IMR-90 (cell line): ENCODE measurements at regions not wholly inside any gene's neighbourhood (a gene's known extent, or its start where the extent isn't known, plus 50 kb on each side); places are given as distances from the start of the nearest gene placed in this dataset.

Experiments used
- ATAC-seq: fragments of 200-7000 bp; cut with Tn5 transposase; 2 replicates; pipeline ENCODE4 v1.9.1; 2020; ENCODE audit warnings: low read depth, mild to moderate bottlenecking, moderate library complexity
- BruUV-seq: library from RNA; stranded (reverse); fragments of 400-500 nt; replicated peaks from 2 replicates; lab custom pipeline; 2021; lab: Mats Ljungman, UMichigan
- CTCF ChIA-PET: fragments of 300-600 bp; formaldehyde crosslinking; extraction: SDS; loops from one replicate; lab custom pipeline; 2021; ENCODE audit warnings: antibody characterized with exemption; lab: Yijun Ruan, JAX
- POLR2A ChIA-PET: fragments of 300-600 bp; sonication (Branson Sonifier 250); formaldehyde crosslinking; loops from one replicate; lab custom pipeline; 2022; ENCODE audit warnings: antibody characterized with exemption; ENCODE audit not compliant: unreplicated experiment; lab: Charles Lee
- DNase-seq: peaks from one replicate; pipeline ENCODE4 v3.0.0; 2013
- H2AFZ ChIP-seq: replicated peaks from 2 replicates; pipeline ENCODE3; 2013; ENCODE audit warnings: low read length, mild to moderate bottlenecking; ENCODE audit not compliant: poor library complexity
- H2AK5ac ChIP-seq: 2 replicates; pipeline ENCODE4 v1.6.1; 2013; ENCODE audit warnings: low read depth, low read length, inconsistent platforms
- H2AK9ac ChIP-seq: replicated peaks from 2 replicates; pipeline ENCODE3; 2013; ENCODE audit warnings: mild to moderate bottlenecking, low read depth, low read length, moderate library complexity; ENCODE audit not compliant: poor library complexity
- H2BK120ac ChIP-seq: 2 replicates; pipeline ENCODE4 v1.6.1; 2013; ENCODE audit warnings: low read depth, low read length, inconsistent platforms
- H2BK15ac ChIP-seq: 3 replicates; pipeline ENCODE4 v1.6.1; 2013; ENCODE audit warnings: low read depth, low read length, inconsistent platforms
- H2BK20ac ChIP-seq: 2 replicates; pipeline ENCODE4 v1.6.1; 2013; ENCODE audit warnings: low read depth, mild to moderate bottlenecking, inconsistent platforms, low read length, moderate library complexity
- H2BK5ac ChIP-seq: 2 replicates; pipeline ENCODE4 v1.6.1; 2013; ENCODE audit warnings: mild to moderate bottlenecking, low read depth, low read length, inconsistent platforms; ENCODE audit not compliant: poor library complexity, severe bottlenecking
- H3K14ac ChIP-seq: replicated peaks from 2 replicates; pipeline ENCODE4 v1.6.1; 2013; ENCODE audit warnings: low read depth, low read length, inconsistent platforms
- H3K18ac ChIP-seq: 2 replicates; pipeline ENCODE4 v1.6.1; 2013; ENCODE audit warnings: low read depth, low read length, control low read depth
- H3K23ac ChIP-seq: 2 replicates; pipeline ENCODE4 v1.6.1; 2013; ENCODE audit warnings: low read depth, low read length, inconsistent platforms
- H3K27ac ChIP-seq: 2 replicates; pipeline ENCODE4 v1.5.1; 2013; ENCODE audit warnings: mild to moderate bottlenecking, control low read depth, low read length; ENCODE audit not compliant: insufficient read depth
- H3K27me3 ChIP-seq: 2 replicates; pipeline ENCODE4 v1.6.1; 2013; ENCODE audit warnings: low read length; ENCODE audit not compliant: control insufficient read depth, insufficient read depth
- H3K36me3 ChIP-seq: 2 replicates; pipeline ENCODE4 v1.6.1; 2013; ENCODE audit warnings: low read length, mixed read lengths; ENCODE audit not compliant: control insufficient read depth, insufficient read depth
- H3K4ac ChIP-seq: 2 replicates; pipeline ENCODE4 v1.6.1; 2013; ENCODE audit warnings: low read depth, low read length, inconsistent platforms
- H3K4me1 ChIP-seq: 2 replicates; pipeline ENCODE4 v1.6.1; 2013; ENCODE audit warnings: low read length, mixed read lengths; ENCODE audit not compliant: control insufficient read depth, insufficient read depth
- H3K4me2 ChIP-seq: 2 replicates; pipeline ENCODE4 v1.6.1; 2013; ENCODE audit warnings: low read depth, mild to moderate bottlenecking, control low read depth, low read length, moderate library complexity
- H3K4me3 ChIP-seq: 2 replicates; pipeline ENCODE4 v1.5.1; 2013; ENCODE audit warnings: low read depth, mild to moderate bottlenecking, control low read depth, low read length, moderate library complexity; ENCODE audit not compliant: insufficient read depth
- H3K56ac ChIP-seq: 2 replicates; pipeline ENCODE4 v1.6.1; 2013; ENCODE audit warnings: low read length, inconsistent platforms; ENCODE audit not compliant: insufficient read depth; ENCODE audit errors: extremely low read depth
- H3K79me1 ChIP-seq, 2 experiments: 2 replicates each; pipeline ENCODE4 v1.6.1; 2013; ENCODE audit warnings: low read length in 2 of 2, inconsistent platforms in 1 of 2, low read depth in 1 of 2
- H3K9ac ChIP-seq: 2 replicates; pipeline ENCODE4 v1.6.1; 2013; ENCODE audit warnings: low read depth, low read length, control low read depth
- H3K9me1 ChIP-seq: 2 replicates; pipeline ENCODE4 v1.6.1; 2013; ENCODE audit warnings: low read length, inconsistent platforms; ENCODE audit not compliant: insufficient read depth
- H3K9me3 ChIP-seq: 2 replicates; pipeline ENCODE4 v1.6.1; 2013; ENCODE audit warnings: low read length; ENCODE audit not compliant: control insufficient read depth, insufficient read depth
- H4K20me1 ChIP-seq: 2 replicates; pipeline ENCODE4 v1.6.1; 2013; ENCODE audit warnings: low read length, inconsistent platforms; ENCODE audit not compliant: insufficient read depth
- H4K5ac ChIP-seq: 2 replicates; pipeline ENCODE4 v1.6.1; 2013; ENCODE audit warnings: mild to moderate bottlenecking, low read depth, low read length, control low read depth
- H4K8ac ChIP-seq, 2 experiments: 2 replicates each; pipeline ENCODE4 v1.6.1; 2013; ENCODE audit warnings: low read depth in 2 of 2, low read length in 2 of 2, control low read depth in 1 of 2, inconsistent platforms in 1 of 2
- H4K91ac ChIP-seq: 2 replicates; pipeline ENCODE4 v1.6.1; 2013; ENCODE audit warnings: low read depth, low read length, inconsistent platforms; ENCODE audit not compliant: insufficient read depth
- BHLHE40 ChIP-seq: fragments of 150-350 bp; IDR thresholded peaks from 2 replicates; pipeline ENCODE4 v1.6.1; 2016; ENCODE audit warnings: mild to moderate bottlenecking, low read depth, low read length
- CEBPB ChIP-seq: IDR thresholded peaks from 2 replicates; pipeline ENCODE4 v1.6.1; 2012; ENCODE audit warnings: low read depth, low read length, improper control_type of control experiment
- CHD1 ChIP-seq: IDR thresholded peaks from 2 replicates; pipeline ENCODE4 v1.6.1; 2012; ENCODE audit warnings: low read depth, low read length, improper control_type of control experiment
- FOS ChIP-seq: fragments of 150-350 bp; IDR thresholded peaks from 2 replicates; pipeline ENCODE4 v1.6.1; 2016; ENCODE audit warnings: low read depth, low read length
- MAFK ChIP-seq: IDR thresholded peaks from 2 replicates; pipeline ENCODE4 v1.6.1; 2012; ENCODE audit warnings: low read depth, low read length, improper control_type of control experiment
- MAZ ChIP-seq: IDR thresholded peaks from 2 replicates; pipeline ENCODE4 v1.6.1; 2012; ENCODE audit warnings: low read depth, mild to moderate bottlenecking, low read length, improper control_type of control experiment, moderate library complexity, borderline replicate concordance
- MXI1 ChIP-seq: IDR thresholded peaks from 2 replicates; pipeline ENCODE4 v1.6.1; 2012; ENCODE audit warnings: low read depth, mild to moderate bottlenecking, low read length, moderate library complexity, borderline replicate concordance
- NFE2L2 ChIP-seq: fragments of 150-350 bp; IDR thresholded peaks from 2 replicates; pipeline ENCODE4 v1.6.1; 2016; ENCODE audit warnings: low read depth, mild to moderate bottlenecking, low read length
- POLR2A ChIP-seq: IDR thresholded peaks from 2 replicates; pipeline ENCODE4 v1.6.1; 2012; ENCODE audit warnings: mild to moderate bottlenecking, low read depth, low read length
- RAD21 ChIP-seq: IDR thresholded peaks from 2 replicates; pipeline ENCODE4 v1.6.1; 2012; ENCODE audit warnings: low read length, improper control_type of control experiment
- RCOR1 ChIP-seq: IDR thresholded peaks from 2 replicates; pipeline ENCODE4 v1.6.1; 2012; ENCODE audit warnings: mild to moderate bottlenecking, low read length, improper control_type of control experiment; ENCODE audit not compliant: insufficient replicate concordance
- RFX5 ChIP-seq: IDR thresholded peaks from 2 replicates; pipeline ENCODE4 v1.8.0; 2012; ENCODE audit warnings: low read depth, mild to moderate bottlenecking, low read length, moderate library complexity
- SMC3 ChIP-seq: fragments of 150-350 bp; IDR thresholded peaks from 2 replicates; pipeline ENCODE4 v1.6.1; 2016; ENCODE audit warnings: low read depth, mild to moderate bottlenecking, antibody characterized with exemption, low read length, moderate library complexity
- WGBS, 2 experiments: methylation state at CpG; one replicate each; pipeline versions ENCODE4 v1.1.5 to v1.1.7; 2013; ENCODE audit warnings: missing lambda C conversion rate in 2 of 2; ENCODE audit not compliant: insufficient read length in 1 of 2; ENCODE audit errors: extremely low coverage in 2 of 2; 5-methylcytosine and 5-hydroxymethylcytosine counted together
- dilution Hi-C: fragments of 300-500 bp; cut with HindIII; formaldehyde crosslinking; loops from one replicate; pipeline ENCODE4 v1.14.3; 2018; ENCODE audit warnings: low sequenced_read_pairs; ENCODE audit not compliant: unreplicated experiment
- in situ Hi-C: fragments of 300-500 bp; cut with MboI; formaldehyde crosslinking; loops from 3 replicates; pipeline ENCODE4 v1.14.3; 2019; ENCODE audit warnings: low sequenced_read_pairs, inconsistent platforms, mixed read lengths
- intact Hi-C: fragments of 100-400 bp; cut with micrococcal nuclease; formaldehyde crosslinking; loops from 2 replicates; pipeline ENCODE4 v1.10.0; 2022
- TF ChIP-seq, protein P1 (sequence below): conservative IDR thresholded peaks from 2 replicates; pipeline ENCODE4 v1.5.1; 2012; ENCODE audit warnings: mild to moderate bottlenecking, low read depth, low read length, improper control_type of control experiment
- TF ChIP-seq, protein P2 (sequence below): fragments of 150-350 bp; IDR thresholded peaks from 2 replicates; pipeline ENCODE4 v1.6.1; 2016; ENCODE audit warnings: low read depth, mild to moderate bottlenecking, low read length, moderate library complexity, borderline replicate concordance
- TF ChIP-seq, protein P3 (sequence below): fragments of 150-350 bp; IDR thresholded peaks from 2 replicates; pipeline ENCODE4 v1.6.1; 2017; ENCODE audit warnings: mild to moderate bottlenecking, antibody characterized with exemption, low read length, low read depth

DNA sequence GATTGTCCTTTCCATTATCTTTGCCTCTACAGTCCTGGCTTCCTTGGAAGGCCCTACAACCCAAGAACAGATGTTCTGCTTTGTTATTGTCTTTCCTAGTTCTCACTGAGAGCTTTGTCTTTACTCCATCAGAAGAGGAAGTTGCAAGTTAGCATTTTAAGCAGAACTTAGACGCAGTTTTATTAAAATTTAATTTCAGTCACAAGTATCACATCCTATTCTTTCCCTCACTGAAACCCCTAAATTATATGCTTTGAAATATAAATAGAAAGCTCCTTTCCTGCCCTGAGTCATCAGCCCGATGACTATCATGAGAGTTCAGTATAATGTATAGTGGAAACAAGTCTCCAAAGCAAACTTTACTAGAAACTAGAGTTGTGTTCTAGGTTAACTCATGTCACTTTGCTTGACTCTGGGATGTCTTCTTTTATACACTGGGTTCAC lies 291.2 kb upstream of the RBMS3 start:
- no peak overlapping the region for H2BK15ac ChIP-seq
- CTCF ChIA-PET = interaction anchor here (0.7 kb wide), 1 partner anchor 113 kb away, joined by 4 read pairs; no protein-coding TSS in a partner anchor
- intact Hi-C loops = no loop called here

More for the DNA sequence above, 291.2 kb upstream of the RBMS3 start:
- POLR2A ChIA-PET = no interaction called here
- Histone ChIP-seq H3K4me3 (no peak overlapping the region), H3K14ac (no peak overlapping the region), H3K4me1 (no peaks in the 10 kb centered on the region), H3K23ac (no peak overlapping the region), H2BK5ac (no peak overlapping the region), H3K9me1 (no peaks in the 10 kb centered on the region), H3K18ac (no peak overlapping the region), H3K4ac (no peak overlapping the region), H3K36me3 (no peaks in the 10 kb centered on the region), H4K20me1 (no peaks in the 10 kb centered on the region), H4K8ac (no peak overlapping the region), H2AK5ac (no peak overlapping the region), H3K27ac (no peak overlapping the region), H2BK20ac (no peak overlapping the region), H3K56ac (no peak overlapping the region), H4K91ac (no peak overlapping the region), H2AK9ac (no peak overlapping the region), H4K5ac (no peak overlapping the region), H3K79me1 (no peaks in the 10 kb centered on the region), H2BK120ac (no peak overlapping the region), H3K9ac (no peak overlapping the region), H2AFZ (no peak overlapping the region), H3K4me2 (no peak overlapping the region), H3K27me3 (no peaks in the 10 kb centered on the region), H3K9me3 (no peaks in the 10 kb centered on the region)
- ATAC-seq = peak; percentile 57
- dilution Hi-C loops = no loop called here
- DNase-seq = peak; percentile 45
- no TSS peak for BruUV-seq
- in situ Hi-C loops = no loop called here
- no CpG with 5 or more reads among the region's 2 CpGs for WGBS, 2 experiments
- no peak for TF ChIP-seq RFX5
- TF ChIP-seq, protein P1, sequence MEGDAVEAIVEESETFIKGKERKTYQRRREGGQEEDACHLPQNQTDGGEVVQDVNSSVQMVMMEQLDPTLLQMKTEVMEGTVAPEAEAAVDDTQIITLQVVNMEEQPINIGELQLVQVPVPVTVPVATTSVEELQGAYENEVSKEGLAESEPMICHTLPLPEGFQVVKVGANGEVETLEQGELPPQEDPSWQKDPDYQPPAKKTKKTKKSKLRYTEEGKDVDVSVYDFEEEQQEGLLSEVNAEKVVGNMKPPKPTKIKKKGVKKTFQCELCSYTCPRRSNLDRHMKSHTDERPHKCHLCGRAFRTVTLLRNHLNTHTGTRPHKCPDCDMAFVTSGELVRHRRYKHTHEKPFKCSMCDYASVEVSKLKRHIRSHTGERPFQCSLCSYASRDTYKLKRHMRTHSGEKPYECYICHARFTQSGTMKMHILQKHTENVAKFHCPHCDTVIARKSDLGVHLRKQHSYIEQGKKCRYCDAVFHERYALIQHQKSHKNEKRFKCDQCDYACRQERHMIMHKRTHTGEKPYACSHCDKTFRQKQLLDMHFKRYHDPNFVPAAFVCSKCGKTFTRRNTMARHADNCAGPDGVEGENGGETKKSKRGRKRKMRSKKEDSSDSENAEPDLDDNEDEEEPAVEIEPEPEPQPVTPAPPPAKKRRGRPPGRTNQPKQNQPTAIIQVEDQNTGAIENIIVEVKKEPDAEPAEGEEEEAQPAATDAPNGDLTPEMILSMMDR = no peak
- no peak for TF ChIP-seq RCOR1
- TF ChIP-seq BHLHE40 = no peak
- TF ChIP-seq NFE2L2 = no peak
- no peak for TF ChIP-seq MAZ
- TF ChIP-seq RAD21 = no peak
- TF ChIP-seq, protein P2, sequence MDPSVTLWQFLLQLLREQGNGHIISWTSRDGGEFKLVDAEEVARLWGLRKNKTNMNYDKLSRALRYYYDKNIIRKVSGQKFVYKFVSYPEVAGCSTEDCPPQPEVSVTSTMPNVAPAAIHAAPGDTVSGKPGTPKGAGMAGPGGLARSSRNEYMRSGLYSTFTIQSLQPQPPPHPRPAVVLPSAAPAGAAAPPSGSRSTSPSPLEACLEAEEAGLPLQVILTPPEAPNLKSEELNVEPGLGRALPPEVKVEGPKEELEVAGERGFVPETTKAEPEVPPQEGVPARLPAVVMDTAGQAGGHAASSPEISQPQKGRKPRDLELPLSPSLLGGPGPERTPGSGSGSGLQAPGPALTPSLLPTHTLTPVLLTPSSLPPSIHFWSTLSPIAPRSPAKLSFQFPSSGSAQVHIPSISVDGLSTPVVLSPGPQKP = no peak
- TF ChIP-seq, protein P3, sequence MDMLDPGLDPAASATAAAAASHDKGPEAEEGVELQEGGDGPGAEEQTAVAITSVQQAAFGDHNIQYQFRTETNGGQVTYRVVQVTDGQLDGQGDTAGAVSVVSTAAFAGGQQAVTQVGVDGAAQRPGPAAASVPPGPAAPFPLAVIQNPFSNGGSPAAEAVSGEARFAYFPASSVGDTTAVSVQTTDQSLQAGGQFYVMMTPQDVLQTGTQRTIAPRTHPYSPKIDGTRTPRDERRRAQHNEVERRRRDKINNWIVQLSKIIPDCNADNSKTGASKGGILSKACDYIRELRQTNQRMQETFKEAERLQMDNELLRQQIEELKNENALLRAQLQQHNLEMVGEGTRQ = no peak
- TF ChIP-seq SMC3 = no peak
- no peak for TF ChIP-seq POLR2A
- TF ChIP-seq MXI1 = no peak
- no peak for TF ChIP-seq CHD1
- TF ChIP-seq MAFK = no peak
- TF ChIP-seq CEBPB = no peak
- no peak for TF ChIP-seq FOS
